IgD-negative memory B cell (primary cell): ENCODE measurements at regions not wholly inside any gene's neighbourhood (a gene's known extent, or its start where the extent isn't known, plus 50 kb on each side); places are given as distances from the start of the nearest gene placed in this dataset.

Experiments
- H3K27ac Mint-ChIP-seq, 3 donors: one replicate each; pipeline ENCODE4 v1.8.0; 2020 to 2022; ENCODE audit warnings: mild to moderate bottlenecking in 3 of 3, mixed read lengths in 3 of 3, moderate library complexity in 1 of 3
- H3K27me3 Mint-ChIP-seq: one replicate; pipeline ENCODE4 v1.8.0; 2021; ENCODE audit warnings: mixed read lengths
- H3K36me3 Mint-ChIP-seq: one replicate; pipeline ENCODE4 v1.8.0; 2020; ENCODE audit warnings: mild to moderate bottlenecking, mixed read lengths
- H3K4me1 Mint-ChIP-seq, 3 donors: one replicate each; pipeline ENCODE4 v1.8.0; 2020 to 2022; ENCODE audit warnings: mixed read lengths in 3 of 3, mild to moderate bottlenecking in 1 of 3
- H3K4me3 Mint-ChIP-seq, 4 donors: one replicate each; pipeline ENCODE4 v1.8.0; 2020 to 2022; ENCODE audit warnings: mild to moderate bottlenecking in 4 of 4, mixed read lengths in 4 of 4, moderate library complexity in 3 of 4
- H3K9me3 Mint-ChIP-seq, 3 donors: one replicate each; pipeline ENCODE4 v1.8.0; 2020 to 2021; ENCODE audit warnings: mixed read lengths in 3 of 3, mild to moderate bottlenecking in 1 of 3

- no peak overlapping the region for H3K27ac Mint-ChIP-seq
- peaks cover 6 to 14% (median 10%) of the 10 kb centered on the region in 3 donors for H3K9me3 Mint-ChIP-seq
- no peak overlapping the region for H3K4me3 Mint-ChIP-seq
- H3K36me3 Mint-ChIP-seq = no peaks in the 10 kb centered on the region
- H3K27me3 Mint-ChIP-seq = no peaks in the 10 kb centered on the region
- no peaks in the 10 kb centered on the region for H3K4me1 Mint-ChIP-seq
Measured at GRCh38 chr13:81697826-81698225, 1356.9 kb upstream of the SPRY2 start.

GRCh38 chr13:81686877-81687276 is 1346.0 kb upstream of the SPRY2 start:
- H3K4me3 Mint-ChIP-seq = no peak overlapping the region
- H3K9me3 Mint-ChIP-seq = peaks cover 0 to 5% (median 2%) of the 10 kb centered on the region in 3 donors
- H3K4me1 Mint-ChIP-seq = peaks cover 0 to 2% (median 0%) of the 10 kb centered on the region in 3 donors
- no peaks in the 10 kb centered on the region for H3K36me3 Mint-ChIP-seq
- H3K27me3 Mint-ChIP-seq = no peaks in the 10 kb centered on the region
- H3K27ac Mint-ChIP-seq = no peak overlapping the region

GRCh38 chr13:81683521-81683920 is 1342.6 kb upstream of the SPRY2 start:
- H3K4me1 Mint-ChIP-seq = no peaks in the 10 kb centered on the region
- peaks cover 0 to 7% (median 2%) of the 10 kb centered on the region in 3 donors for H3K9me3 Mint-ChIP-seq
- H3K4me3 Mint-ChIP-seq = no peak overlapping the region
- H3K36me3 Mint-ChIP-seq = peaks cover 2% of the 10 kb centered on the region
- H3K27me3 Mint-ChIP-seq = no peaks in the 10 kb centered on the region
- no peak overlapping the region for H3K27ac Mint-ChIP-seq

- Mint-ChIP-seq H3K9me3 (peaks cover 0 to 7% (median 2%) of the 10 kb centered on the region in 3 donors), H3K36me3 (peaks cover 2% of the 10 kb centered on the region), H3K4me3 (no peak overlapping the region), H3K4me1 (no peaks in the 10 kb centered on the region), H3K27me3 (no peaks in the 10 kb centered on the region), H3K27ac (no peak overlapping the region)
Measured at GRCh38 chr13:81682081-81682630, 1341.2 kb upstream of the SPRY2 start.

- no peak overlapping the region for H3K4me3 Mint-ChIP-seq
- H3K36me3 Mint-ChIP-seq = peaks cover 4% of the 10 kb centered on the region
- peaks cover 0 to 6% (median 0%) of the 10 kb centered on the region in 3 donors for H3K9me3 Mint-ChIP-seq
- no peaks in the 10 kb centered on the region for H3K27me3 Mint-ChIP-seq
- H3K27ac Mint-ChIP-seq = no peak overlapping the region
- H3K4me1 Mint-ChIP-seq = no peaks in the 10 kb centered on the region
Measured at GRCh38 chr13:81677857-81678256, 1336.9 kb upstream of the SPRY2 start.

- no peaks in the 10 kb centered on the region for H3K4me1 Mint-ChIP-seq
- peaks cover 4% of the 10 kb centered on the region for H3K36me3 Mint-ChIP-seq
- peaks cover 0 to 6% (median 0%) of the 10 kb centered on the region in 3 donors for H3K9me3 Mint-ChIP-seq
- no peak overlapping the region for H3K27ac Mint-ChIP-seq
- no peak overlapping the region for H3K4me3 Mint-ChIP-seq
- no peaks in the 10 kb centered on the region for H3K27me3 Mint-ChIP-seq
Measured at GRCh38 chr13:81676008-81676407, 1335.1 kb upstream of the SPRY2 start.

GRCh38 chr13:81671064-81671463 is 1330.1 kb upstream of the SPRY2 start:
- H3K4me3 Mint-ChIP-seq = no peak overlapping the region
- peaks cover 2% of the 10 kb centered on the region for H3K36me3 Mint-ChIP-seq
- peaks cover 0 to 8% (median 2%) of the 10 kb centered on the region in 3 donors for H3K9me3 Mint-ChIP-seq

GRCh38 chr13:81670048-81670447 is 1329.1 kb upstream of the SPRY2 start:
- no peak overlapping the region for H3K4me3 Mint-ChIP-seq
- H3K36me3 Mint-ChIP-seq = peaks cover 2% of the 10 kb centered on the region
- H3K27ac Mint-ChIP-seq = no peak overlapping the region
- peaks cover 2 to 11% (median 3%) of the 10 kb centered on the region in 3 donors for H3K9me3 Mint-ChIP-seq
- no peaks in the 10 kb centered on the region for H3K4me1 Mint-ChIP-seq
- no peaks in the 10 kb centered on the region for H3K27me3 Mint-ChIP-seq

More at GRCh38 chr13:81671064-81671463, 1330.1 kb upstream of the SPRY2 start:
- H3K27ac Mint-ChIP-seq = no peak overlapping the region
- H3K27me3 Mint-ChIP-seq = no peaks in the 10 kb centered on the region
- no peaks in the 10 kb centered on the region for H3K4me1 Mint-ChIP-seq

- H3K36me3 Mint-ChIP-seq = no peaks in the 10 kb centered on the region
- no peaks in the 10 kb centered on the region for H3K4me1 Mint-ChIP-seq
- no peaks in the 10 kb centered on the region for H3K27me3 Mint-ChIP-seq
- H3K4me3 Mint-ChIP-seq = no peak overlapping the region
- H3K9me3 Mint-ChIP-seq = peaks cover 3 to 4% (median 3%) of the 10 kb centered on the region in 3 donors
- H3K27ac Mint-ChIP-seq = no peak overlapping the region
Measured at GRCh38 chr13:81664872-81665271, 1323.9 kb upstream of the SPRY2 start.

- H3K4me3 Mint-ChIP-seq = no peak overlapping the region
- H3K9me3 Mint-ChIP-seq = peaks cover 1 to 15% (median 14%) of the 10 kb centered on the region in 3 donors
- H3K36me3 Mint-ChIP-seq = no peaks in the 10 kb centered on the region
- H3K27ac Mint-ChIP-seq = no peak overlapping the region
- no peaks in the 10 kb centered on the region for H3K4me1 Mint-ChIP-seq
- no peaks in the 10 kb centered on the region for H3K27me3 Mint-ChIP-seq
Measured at GRCh38 chr13:81659984-81660383, 1319.1 kb upstream of the SPRY2 start.

GRCh38 chr13:81658598-81659370 is 1317.9 kb upstream of the SPRY2 start:
- peak overlapping the region in 1 of 4 donors; percentile 34 for H3K4me3 Mint-ChIP-seq
- H3K4me1 Mint-ChIP-seq = no peaks in the 10 kb centered on the region
- peaks cover 3 to 15% (median 14%) of the 10 kb centered on the region in 3 donors for H3K9me3 Mint-ChIP-seq
- no peaks in the 10 kb centered on the region for H3K27me3 Mint-ChIP-seq
- H3K27ac Mint-ChIP-seq = no peak overlapping the region
- no peaks in the 10 kb centered on the region for H3K36me3 Mint-ChIP-seq

- Mint-ChIP-seq H3K9me3 (no peaks in the 10 kb centered on the region), H3K4me3 (no peak overlapping the region), H3K4me1 (no peaks in the 10 kb centered on the region), H3K27me3 (no peaks in the 10 kb centered on the region), H3K27ac (no peak overlapping the region), H3K36me3 (no peaks in the 10 kb centered on the region)
Measured at GRCh38 chr13:81639984-81640582, 1299.2 kb upstream of the SPRY2 start.

- Mint-ChIP-seq H3K27me3 (no peaks in the 10 kb centered on the region), H3K9me3 (no peaks in the 10 kb centered on the region), H3K36me3 (peaks cover 1% of the 10 kb centered on the region), H3K4me1 (no peaks in the 10 kb centered on the region), H3K4me3 (no peak overlapping the region), H3K27ac (no peak overlapping the region)
Measured at GRCh38 chr13:81637457-81637856, 1296.5 kb upstream of the SPRY2 start.

GRCh38 chr13:81636120-81636519 is 1295.2 kb upstream of the SPRY2 start:
- H3K36me3 Mint-ChIP-seq = peaks cover 3% of the 10 kb centered on the region
- no peak overlapping the region for H3K27ac Mint-ChIP-seq
- H3K27me3 Mint-ChIP-seq = no peaks in the 10 kb centered on the region
- peaks cover 0 to 4% (median 0%) of the 10 kb centered on the region in 3 donors for H3K9me3 Mint-ChIP-seq
- no peak overlapping the region for H3K4me3 Mint-ChIP-seq
- H3K4me1 Mint-ChIP-seq = no peaks in the 10 kb centered on the region

- Mint-ChIP-seq H3K4me1 (no peaks in the 10 kb centered on the region), H3K27me3 (no peaks in the 10 kb centered on the region), H3K9me3 (peaks cover 4 to 7% (median 5%) of the 10 kb centered on the region in 3 donors), H3K4me3 (no peak overlapping the region), H3K27ac (no peak overlapping the region), H3K36me3 (no peaks in the 10 kb centered on the region)
Measured at GRCh38 chr13:81615031-81615430, 1274.1 kb upstream of the SPRY2 start.
